ENCODE measurements at regions not wholly inside any gene's neighbourhood (a gene's known extent, or its start where the extent isn't known, plus 50 kb on each side); places are given as distances from the start of the nearest gene placed in this dataset.

DNA sequence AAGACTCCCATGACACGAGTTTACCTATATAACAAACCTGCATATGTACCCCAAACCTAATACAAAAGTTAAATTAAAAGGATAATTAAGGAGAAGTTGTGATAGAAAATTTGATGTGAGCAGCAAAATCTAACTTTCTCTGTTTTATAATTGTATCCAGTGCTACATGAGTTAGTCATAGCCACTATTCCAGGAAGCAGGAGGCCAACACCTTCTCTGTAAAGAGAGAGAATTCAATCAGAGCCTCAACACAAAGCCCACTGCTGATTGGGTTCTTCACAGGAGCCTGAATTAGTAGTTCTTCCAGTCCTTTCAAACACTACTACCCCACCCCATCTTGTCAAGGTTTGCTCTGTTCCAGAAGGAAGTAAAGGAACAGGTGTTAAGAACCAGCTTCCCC, 84.2 kb downstream of the BLID start:
- TF ChIP-seq, protein P1, sequence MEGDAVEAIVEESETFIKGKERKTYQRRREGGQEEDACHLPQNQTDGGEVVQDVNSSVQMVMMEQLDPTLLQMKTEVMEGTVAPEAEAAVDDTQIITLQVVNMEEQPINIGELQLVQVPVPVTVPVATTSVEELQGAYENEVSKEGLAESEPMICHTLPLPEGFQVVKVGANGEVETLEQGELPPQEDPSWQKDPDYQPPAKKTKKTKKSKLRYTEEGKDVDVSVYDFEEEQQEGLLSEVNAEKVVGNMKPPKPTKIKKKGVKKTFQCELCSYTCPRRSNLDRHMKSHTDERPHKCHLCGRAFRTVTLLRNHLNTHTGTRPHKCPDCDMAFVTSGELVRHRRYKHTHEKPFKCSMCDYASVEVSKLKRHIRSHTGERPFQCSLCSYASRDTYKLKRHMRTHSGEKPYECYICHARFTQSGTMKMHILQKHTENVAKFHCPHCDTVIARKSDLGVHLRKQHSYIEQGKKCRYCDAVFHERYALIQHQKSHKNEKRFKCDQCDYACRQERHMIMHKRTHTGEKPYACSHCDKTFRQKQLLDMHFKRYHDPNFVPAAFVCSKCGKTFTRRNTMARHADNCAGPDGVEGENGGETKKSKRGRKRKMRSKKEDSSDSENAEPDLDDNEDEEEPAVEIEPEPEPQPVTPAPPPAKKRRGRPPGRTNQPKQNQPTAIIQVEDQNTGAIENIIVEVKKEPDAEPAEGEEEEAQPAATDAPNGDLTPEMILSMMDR (IDR thresholded peaks at IDR 0.05; ENCODE audit: low read length): no peak
- TF ChIP-seq EZH2 (optimal IDR thresholded peaks at IDR 0.05; ENCODE audit: low read depth, low read length) (no peak), EZH2phosphoT487 (IDR thresholded peaks at IDR 0.05; ENCODE audit: low read length) (no peak)
